ENCODE measurements at regions not wholly inside any gene's neighbourhood (a gene's known extent, or its start where the extent isn't known, plus 50 kb on each side); places are given as distances from the start of the nearest gene placed in this dataset.

- H3K4me3 ChIP-seq (ENCODE audit: low read depth, low read length) = no peak overlapping the region
- DNase-seq (ENCODE audit: low read depth) = no peak
- no peak for TF ChIP-seq CTCF (conservative IDR thresholded peaks at IDR 0.05; ENCODE audit: low read depth, low read length)
Measured at GRCh38 chr21:22904385-22904784, 1906.2 kb downstream of the NCAM2 start.

GRCh38 chr21:22925032-22925431 lies 1926.8 kb downstream of the NCAM2 start:
- H3K4me3 ChIP-seq (ENCODE audit: low read depth, low read length) = no peak overlapping the region
- no peak for TF ChIP-seq CTCF (conservative IDR thresholded peaks at IDR 0.05; ENCODE audit: low read depth, low read length)
- DNase-seq (ENCODE audit: low read depth) = no peak

- no peak for TF ChIP-seq CTCF (conservative IDR thresholded peaks at IDR 0.05; ENCODE audit: low read depth, low read length)
- no peak for DNase-seq (ENCODE audit: low read depth)
- H3K4me3 ChIP-seq (ENCODE audit: low read depth, low read length) = no peak overlapping the region
Measured at GRCh38 chr21:22927469-22927868, 1929.3 kb downstream of the NCAM2 start.

- no peak for TF ChIP-seq CTCF (conservative IDR thresholded peaks at IDR 0.05; ENCODE audit: low read depth, low read length)
- no peak for DNase-seq (ENCODE audit: low read depth)
- no peak overlapping the region for H3K4me3 ChIP-seq (ENCODE audit: low read depth, low read length)
Measured at GRCh38 chr21:22941779-22942490, 1943.7 kb downstream of the NCAM2 start.

GRCh38 chr21:22955559-22955958 lies 1957.3 kb downstream of the NCAM2 start:
- H3K4me3 ChIP-seq (ENCODE audit: low read depth, low read length) = no peak overlapping the region
- TF ChIP-seq CTCF (conservative IDR thresholded peaks at IDR 0.05; ENCODE audit: low read depth, low read length) = no peak
- no peak for DNase-seq (ENCODE audit: low read depth)

GRCh38 chr21:22961258-22961657 lies 1963.0 kb downstream of the NCAM2 start:
- no peak for DNase-seq (ENCODE audit: low read depth)
- TF ChIP-seq CTCF (conservative IDR thresholded peaks at IDR 0.05; ENCODE audit: low read depth, low read length) = no peak

GRCh38 chr21:22965455-22966135 lies 1967.4 kb downstream of the NCAM2 start:
- DNase-seq (ENCODE audit: low read depth) = peak; percentile 11

More at GRCh38 chr21:22961258-22961657, 1963.0 kb downstream of the NCAM2 start:
- H3K4me3 ChIP-seq (ENCODE audit: low read depth, low read length) = no peak overlapping the region

More at GRCh38 chr21:22965455-22966135, 1967.4 kb downstream of the NCAM2 start:
- no peak overlapping the region for H3K4me3 ChIP-seq (ENCODE audit: low read depth, low read length)
- TF ChIP-seq CTCF (conservative IDR thresholded peaks at IDR 0.05; ENCODE audit: low read depth, low read length) = no peak
